GM18507 (cell line): ENCODE measurements at regions not wholly inside any gene's neighbourhood (a gene's known extent, or its start where the extent isn't known, plus 50 kb on each side); places are given as distances from the start of the nearest gene placed in this dataset.

Experiments used
- DNase-seq: peaks from one replicate; pipeline ENCODE4 v3.0.0; 2011; ENCODE audit warnings: low read depth; ENCODE audit not compliant: insufficient read length; ENCODE audit errors: extremely low spot score
- FAIRE-seq: peaks from 2 replicates; lab custom pipeline; 2011; peaks lifted over from hg19 to GRCh38; lab: Jason Lieb, UNC

DNA sequence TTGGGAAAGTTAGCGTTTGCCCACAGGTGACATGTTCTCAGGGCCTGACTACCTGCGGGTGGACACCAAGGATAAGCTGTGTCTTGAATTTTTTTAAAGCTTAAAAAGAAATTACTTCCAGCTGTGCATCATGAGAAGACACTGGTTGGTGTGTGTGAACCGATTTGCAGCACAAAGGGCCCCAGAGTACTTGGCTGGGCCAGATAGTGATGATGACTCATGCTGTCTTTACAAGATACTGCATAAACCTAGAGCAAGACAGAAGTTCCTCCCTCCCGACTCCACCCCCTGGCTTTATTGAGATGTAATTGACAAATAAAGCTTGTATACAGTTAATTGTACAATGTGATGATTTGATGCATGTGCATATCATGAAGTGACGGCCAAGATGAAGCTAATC, 212.8 kb downstream of the NXNL2 start:
- no peak for DNase-seq
- no peak for FAIRE-seq

DNA sequence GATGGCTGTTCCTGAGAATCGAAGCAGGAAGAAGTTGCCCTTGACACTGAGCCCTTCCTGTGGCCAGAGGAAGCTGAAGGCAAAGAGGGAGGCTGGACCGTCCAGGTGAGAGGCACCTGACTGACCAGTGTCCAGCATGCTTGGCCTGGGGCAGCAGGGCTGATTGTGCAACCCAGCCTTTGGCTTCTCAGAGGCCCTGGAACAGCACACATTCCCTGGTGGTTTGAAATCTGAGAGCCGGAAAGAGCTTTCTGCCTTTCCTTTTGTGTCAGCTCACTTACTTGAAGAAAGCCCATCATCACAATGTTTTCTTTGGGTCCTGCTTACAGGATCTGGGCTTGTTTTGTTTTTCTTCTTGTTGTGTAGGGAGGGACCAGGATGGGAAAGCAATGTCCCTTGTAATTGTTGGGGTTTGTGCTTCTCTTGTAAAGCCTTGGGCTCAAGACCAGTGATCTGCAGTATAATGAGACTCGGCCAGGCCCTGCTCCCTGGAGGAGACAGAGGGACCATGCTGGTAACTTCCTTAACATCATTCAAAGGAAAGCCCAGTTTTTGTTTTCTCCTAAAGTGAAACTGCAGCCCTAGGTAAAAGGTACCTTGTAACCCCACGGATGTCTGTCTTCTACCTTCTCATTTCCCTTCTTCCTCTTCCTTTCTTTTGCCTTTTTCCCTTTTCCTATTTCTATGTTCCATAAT, 213.7 kb downstream of the NXNL2 start:
- FAIRE-seq (no peak), DNase-seq (no peak)

DNA sequence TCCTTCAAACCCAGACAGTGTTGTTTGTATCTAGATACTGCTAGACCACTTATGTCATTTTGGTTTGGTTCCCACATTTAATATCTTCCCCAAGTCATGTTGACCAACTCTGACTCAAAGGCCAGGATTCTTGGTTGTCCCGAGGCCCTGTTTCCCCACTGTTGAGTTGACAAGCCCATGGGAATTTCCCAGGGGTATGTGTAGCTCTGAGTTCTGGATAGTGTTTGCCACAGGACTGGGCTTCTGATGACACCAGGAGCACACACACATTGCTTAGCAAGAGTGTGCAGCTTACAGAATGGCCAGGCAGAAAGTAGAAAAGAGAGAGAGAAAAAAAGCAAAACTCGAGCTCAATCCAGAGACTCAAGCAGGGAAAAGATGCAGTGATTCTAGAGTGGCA, 214.4 kb downstream of the NXNL2 start:
- FAIRE-seq = no peak
- DNase-seq = no peak

DNA sequence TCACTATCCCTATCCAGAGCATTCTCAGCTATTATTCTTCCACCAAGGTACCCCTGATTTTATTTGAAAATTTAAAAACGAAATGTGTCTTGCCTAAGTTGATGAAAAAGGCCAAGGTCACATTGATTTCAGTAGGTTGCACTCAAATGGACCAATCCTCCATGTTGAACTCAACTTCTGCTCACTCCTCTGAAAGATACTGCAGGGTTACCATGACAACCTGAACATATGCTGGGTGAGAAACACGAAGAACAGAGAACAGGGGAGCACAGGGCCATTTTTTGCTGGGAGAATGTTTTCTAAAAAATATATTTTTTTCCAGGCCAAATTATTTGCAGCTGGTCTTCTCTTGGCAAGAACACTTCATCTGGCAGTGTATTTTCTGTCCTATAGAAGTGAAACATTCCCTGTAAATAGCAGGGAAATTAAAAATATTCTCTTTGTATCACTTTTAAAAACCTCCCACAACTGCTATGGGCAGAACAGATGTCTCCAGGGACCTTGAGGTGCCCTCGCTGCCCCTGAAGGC, 215.9 kb downstream of the NXNL2 start:
- DNase-seq (no peak), FAIRE-seq (no peak)

DNA sequence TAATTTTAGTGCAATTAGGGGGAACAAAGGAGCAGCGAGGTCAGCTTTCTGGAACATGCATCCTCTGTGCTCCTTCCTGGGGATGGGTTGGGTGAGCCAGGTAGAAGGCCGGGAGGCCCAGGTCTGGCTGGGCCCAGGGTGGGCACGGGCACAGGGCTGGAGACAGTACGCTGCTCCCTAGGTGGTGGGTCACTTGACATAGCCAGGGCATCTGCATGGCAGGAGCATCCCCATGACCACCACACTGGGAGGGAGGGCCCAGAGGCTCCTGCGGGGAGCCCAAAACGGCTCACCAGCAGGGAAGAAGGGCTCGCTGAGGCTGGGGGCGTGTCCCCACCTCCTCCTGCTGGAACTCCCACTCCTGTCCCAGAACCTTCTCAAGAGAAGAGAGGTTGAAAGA, 216.8 kb downstream of the NXNL2 start:
- no peak for DNase-seq
- no peak for FAIRE-seq

DNA sequence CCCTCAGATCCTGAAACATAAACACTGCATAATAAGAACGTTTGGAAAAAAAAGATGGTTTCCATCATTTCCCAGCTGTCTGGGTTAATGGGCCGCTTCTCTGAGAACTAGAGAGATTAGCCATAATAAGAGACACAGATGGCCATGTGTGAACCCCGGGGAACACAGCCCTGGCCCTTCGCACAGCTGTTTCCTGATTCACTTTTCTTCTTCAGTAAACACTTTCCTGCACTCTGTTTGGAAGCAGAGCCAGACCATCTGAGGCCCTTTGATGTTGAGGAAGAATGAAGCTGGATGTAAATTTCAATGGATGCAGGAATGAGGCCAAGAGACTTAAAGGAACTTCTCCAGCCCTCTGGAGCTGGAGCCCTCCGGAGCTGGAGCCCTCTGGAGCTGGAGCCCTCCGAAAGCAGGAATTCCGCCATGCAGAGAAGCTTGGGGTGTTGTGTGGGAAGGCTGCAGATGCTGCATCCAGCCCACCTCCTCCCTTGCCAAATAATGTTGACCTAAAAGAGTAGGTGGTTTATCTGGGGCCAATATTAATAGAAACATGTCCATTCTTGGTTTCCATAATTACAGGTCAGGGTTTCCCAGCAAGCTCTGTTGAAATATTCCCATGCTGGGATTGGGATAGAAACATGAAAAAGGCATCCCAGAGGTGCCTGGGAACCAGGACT, 218.9 kb downstream of the NXNL2 start:
- FAIRE-seq = no peak
- no peak for DNase-seq

DNA sequence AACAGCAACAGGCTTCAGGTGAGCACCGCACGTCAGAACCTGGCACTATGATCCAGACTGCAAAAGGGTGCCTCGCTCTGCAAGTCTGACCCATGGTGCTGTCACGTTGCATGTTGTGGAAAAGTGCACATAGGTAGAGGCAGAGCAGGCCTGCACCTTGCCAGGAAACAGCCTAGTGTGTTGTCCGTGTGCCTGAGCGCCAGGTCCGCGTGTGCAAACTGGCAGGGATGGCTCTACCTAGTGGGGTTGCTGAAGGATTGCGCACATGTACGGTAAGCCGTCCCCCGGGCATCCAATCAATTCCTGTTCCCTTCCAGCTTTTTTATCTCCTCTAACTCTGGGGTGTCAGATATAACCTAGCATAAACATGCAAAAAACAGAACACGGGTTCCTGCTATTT, 219.5 kb downstream of the NXNL2 start:
- FAIRE-seq (no peak), DNase-seq (no peak)

DNA sequence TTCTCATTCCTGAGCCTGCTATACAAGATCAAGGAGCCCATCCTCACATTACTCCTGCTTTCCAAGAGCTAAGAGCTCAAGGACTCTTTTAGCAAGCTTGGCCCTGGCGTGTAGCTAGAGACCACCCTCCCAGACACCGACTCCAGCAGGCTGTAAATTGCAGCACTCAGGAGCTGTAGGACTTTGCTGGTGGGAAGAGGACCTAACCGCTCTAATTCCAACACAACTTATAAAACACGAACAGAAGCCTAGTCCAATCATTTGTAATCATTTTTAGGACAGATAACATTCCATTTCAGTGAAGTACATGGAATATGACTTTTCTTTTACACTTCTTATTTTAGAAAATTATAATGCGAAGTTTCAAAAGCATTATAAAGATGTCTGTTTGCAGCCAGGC, 219.9 kb downstream of the NXNL2 start:
- FAIRE-seq = no peak

DNA sequence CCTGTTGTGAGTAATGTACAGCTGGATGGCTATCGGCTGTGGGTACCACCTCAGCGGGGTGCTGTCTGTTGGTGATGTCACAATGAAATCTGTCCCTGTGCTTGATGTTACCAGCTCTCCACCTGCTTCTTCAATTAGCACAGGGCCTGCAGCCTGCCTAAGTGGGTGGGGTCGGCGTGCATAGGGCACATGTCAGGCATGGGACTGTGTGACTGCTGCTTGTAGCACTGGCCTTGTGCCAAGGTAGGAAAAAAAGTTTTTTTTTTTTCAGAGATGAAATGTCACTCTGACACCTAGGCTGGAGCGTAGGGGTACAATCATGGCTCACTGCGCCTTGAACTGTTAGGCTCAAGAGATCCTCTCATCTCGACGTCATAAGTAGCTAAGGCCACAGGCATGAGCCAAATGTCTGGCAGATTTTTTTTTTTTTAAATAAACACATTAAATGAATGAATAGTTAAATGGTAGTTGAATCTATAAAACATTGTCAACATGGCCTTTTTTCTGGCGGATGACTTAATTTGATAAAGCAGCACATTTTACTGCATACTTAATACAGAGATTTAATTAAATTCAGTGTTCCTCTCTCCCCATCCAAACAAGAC, 222.5 kb downstream of the NXNL2 start:
- DNase-seq = no peak

More for the DNA sequence above, 219.9 kb downstream of the NXNL2 start:
- DNase-seq = no peak

DNA sequence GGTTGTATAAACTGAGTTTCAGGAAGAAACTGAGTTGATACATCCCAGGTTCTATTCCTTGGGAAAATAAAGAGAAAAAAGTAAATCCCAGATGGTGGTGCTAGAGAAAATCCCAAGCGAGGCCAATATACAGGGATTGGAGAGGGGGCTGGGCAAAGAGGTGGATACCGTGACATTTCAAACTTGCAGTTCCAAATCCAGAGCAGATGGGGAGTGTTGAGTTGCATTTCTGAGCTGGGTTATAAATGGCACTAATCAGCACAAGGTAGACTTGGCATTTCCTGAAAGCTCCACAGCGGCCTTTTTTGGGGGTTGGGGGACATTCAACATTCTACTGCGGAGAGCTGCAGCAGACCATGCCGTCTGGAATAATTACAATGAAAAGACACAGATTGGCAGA, 224.4 kb downstream of the NXNL2 start:
- FAIRE-seq (no peak), DNase-seq (no peak)

More for the DNA sequence above, 222.5 kb downstream of the NXNL2 start:
- no peak for FAIRE-seq

DNA sequence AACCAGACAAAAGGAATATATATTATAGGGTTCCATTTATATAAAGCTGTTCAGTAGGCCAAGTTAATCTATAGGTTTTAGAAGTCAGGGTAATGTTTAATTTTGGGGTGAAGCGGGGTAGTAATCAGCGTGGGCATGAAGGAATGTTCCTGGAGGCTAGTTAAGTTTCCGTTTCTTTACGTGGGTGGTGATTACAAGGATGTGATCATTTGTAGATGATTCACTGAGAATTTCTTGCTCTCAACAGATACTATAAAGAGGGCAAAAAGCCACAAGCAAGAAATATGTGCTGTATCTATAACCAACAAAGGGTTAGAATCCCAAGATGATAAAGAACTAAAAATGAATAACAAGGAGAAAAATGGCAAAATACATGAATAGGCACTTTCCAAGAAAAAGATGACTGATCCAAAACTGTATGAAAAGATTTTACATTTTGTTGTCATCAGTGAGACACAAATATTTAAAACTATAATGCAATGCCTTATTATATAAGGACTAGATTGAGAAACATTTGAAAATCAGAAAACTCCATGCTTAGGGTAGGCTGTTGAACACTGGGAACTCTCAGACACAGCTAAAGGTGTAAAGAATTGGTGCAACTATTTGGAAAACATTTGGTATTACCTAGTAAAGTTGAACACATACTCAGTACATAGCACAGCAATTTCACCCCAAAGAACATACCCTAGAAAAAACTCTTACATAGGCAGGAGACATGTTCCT, 224.3 kb upstream of the S1PR3 start:
- DNase-seq = no peak

DNA sequence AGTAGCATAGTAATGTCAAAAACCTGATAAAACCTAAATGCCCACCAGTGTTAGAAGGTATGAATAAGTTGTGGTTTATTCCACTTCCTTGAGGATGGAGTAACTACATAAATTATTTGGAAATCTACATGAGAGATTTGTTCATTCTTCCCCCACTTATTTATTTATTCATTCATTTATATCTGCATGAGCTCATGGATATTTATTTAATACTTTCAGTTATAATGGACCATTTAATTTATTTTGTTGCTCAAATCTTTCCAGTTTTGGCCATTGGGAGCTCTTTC, 223.8 kb upstream of the S1PR3 start:
- DNase-seq = no peak
- FAIRE-seq = no peak

More for the DNA sequence above, 224.3 kb upstream of the S1PR3 start:
- no peak for FAIRE-seq

DNA sequence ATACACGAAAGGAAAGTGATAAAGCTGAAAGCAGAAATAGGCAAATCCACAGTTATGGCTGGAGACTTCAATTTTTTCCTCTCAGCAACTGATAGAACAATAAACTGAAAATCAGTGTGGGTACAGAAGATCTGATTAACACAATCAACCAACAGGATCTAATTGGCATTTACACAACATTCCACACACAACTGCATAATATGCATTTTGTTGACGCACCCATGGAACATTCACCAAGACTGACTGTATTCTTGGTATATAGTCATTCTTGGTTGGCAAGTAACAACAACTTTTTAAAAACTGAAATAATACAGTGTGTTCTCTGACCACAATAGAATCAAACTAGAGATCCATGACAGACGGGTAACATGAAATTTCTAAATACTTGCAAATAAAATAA, 218.7 kb upstream of the S1PR3 start:
- FAIRE-seq (peak; percentile 12), DNase-seq (no peak)

DNA sequence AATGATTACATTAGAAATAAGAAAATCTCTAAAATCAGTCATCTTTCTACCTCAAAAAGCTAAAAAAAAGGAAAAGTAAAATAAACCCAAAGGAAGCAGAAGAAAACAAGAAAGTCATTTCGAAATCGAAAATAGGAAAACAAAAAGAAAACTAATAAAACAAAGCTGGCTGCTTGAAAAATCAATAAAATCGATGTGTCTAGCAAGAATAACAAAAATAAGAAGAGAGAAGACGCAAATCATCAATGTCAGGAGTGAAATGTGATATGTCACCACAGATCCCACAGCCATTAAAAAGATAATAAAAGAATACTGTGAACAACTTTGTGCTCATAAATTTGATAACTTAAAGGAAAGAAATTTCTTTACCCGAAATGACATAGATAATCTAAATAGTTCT, 218.1 kb upstream of the S1PR3 start:
- FAIRE-seq (no peak), DNase-seq (no peak)

DNA sequence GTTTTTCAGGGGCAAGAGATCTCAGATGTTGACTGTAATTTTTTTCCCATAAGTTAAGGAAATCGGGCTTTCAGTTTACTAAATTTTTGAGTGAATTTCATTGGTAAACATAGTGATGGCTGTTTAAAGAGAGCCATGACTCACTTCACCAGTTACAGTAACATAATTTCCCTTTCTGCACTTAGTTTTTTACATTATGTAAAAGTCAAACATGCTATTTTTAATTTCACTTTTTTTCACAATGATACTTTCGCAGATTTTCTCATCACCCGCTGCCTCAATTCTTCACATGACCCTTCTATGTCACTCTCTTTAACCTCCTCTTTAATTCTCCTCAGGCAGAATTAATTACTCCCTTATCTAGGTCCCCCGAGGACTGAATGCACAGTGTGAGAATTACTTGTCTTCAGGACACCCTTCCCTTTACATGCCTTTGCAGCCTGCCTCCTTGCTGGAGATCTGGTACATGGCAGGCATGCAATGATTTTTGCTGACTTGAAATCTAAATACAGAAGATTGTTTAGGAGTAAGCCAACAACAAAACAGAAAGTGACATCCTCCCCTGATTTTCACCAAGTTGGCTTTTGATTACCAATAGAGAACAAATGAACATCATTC, 217.5 kb upstream of the S1PR3 start:
- no peak for FAIRE-seq
- no peak for DNase-seq

DNA sequence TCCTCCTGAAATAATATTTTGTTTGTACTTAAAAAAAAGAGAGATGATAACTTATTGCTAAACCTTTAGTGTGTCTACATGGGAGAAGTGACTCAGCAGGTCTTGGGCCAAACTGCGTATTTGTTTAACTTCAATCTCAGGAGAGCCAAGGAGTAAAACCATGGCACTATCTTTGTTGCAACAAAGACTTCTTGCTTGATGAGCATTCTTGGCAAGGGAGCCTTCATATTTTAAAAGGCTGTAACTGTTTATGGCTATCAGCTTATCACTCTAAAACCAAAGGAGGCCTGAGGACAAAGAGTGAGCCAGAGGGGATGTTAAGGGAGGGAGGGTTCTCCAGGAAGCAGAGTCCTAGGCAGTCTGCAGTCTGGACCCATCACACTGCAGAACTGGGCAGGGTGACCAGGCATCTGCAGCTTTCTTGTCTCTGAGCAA, 216.2 kb upstream of the S1PR3 start:
- no peak for DNase-seq
- no peak for FAIRE-seq

DNA sequence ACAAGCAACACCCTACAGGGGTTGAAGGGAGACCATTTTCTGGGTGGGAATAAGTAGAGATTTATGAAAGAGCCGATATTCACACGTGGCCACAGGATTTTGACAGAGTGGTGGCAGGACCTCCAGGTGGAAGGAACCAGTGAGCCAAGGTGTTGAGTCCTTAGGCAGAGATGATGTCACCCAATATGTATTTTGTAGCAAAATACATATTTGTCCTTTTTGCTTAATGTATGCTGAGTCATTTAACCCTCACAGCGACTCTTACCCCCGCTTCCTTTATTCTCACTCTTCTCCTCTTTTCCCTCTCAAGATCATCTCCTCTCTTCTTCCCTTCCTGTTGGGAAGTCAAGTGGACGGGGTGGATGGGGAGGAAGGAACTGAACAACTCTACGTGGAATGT, 215.7 kb upstream of the S1PR3 start:
- DNase-seq (no peak), FAIRE-seq (no peak)

DNA sequence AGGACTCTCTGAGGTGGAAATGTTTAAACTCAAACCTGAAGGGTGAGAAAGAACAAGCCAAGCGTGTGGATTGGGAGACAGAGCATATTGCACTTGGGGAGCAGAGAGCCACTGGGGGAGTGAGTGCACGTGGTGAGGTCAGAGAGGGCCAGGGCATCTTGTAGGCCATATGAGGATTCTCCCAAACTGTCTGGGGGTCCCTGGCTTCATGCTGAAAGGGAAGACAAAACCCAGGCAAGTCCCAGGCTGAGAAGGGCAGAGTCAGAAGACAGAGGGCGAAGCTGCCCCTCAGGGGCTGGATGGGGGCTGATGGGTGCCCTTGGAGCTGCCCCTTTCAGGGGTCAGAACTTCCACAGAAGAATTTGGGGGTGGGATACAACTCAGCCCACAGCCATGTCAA, 215.3 kb upstream of the S1PR3 start:
- FAIRE-seq (no peak), DNase-seq (no peak)

DNA sequence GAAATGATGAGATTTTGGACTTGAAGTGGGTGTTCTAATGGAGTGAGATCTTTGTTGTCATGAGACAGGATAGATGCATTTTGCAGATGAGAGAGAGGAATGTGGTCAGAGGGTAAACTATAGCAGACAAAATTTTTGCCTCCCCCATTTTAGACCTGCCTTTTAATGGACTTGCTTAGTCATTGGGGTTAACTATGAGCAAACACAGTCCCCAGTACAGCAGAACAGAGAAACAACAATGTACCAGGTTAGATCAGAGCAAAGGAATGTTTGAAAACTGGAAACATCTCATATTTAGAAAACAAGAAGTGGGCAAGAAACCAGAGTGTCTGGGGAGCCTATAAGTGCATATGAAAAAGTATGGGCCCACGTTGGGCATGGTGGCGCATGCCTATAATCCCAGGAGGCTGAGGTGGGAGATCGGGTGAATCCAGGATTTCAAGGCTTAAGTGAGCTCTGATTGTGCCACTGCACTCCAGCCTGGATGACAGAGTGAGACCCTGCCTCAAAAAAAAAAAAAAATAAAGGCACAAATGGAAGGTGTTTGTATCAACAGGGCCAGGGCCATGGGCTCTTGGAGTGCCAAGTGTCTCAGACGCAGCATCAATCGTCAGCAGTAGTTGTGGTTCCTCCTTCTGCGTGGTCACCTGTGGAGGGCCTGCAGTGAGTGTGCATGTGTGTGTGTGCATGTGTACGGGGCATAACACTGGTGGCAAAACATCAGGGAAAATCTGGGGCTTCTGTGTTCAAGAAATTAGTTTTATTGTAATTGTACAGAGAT, 214.4 kb upstream of the S1PR3 start:
- no peak for DNase-seq
- FAIRE-seq = no peak
